Left ventricle myocardium superior (tissue), 1 donor: ENCODE measurements at regions not wholly inside any gene's neighbourhood (a gene's known extent, or its start where the extent isn't known, plus 50 kb on each side); places are given as distances from the start of the nearest gene placed in this dataset.
A peak's percentile ranks its signal among the peaks of the same experiment; 100 is the strongest.

ENCODE experiments used
- ATAC-seq: fragments of 200-7000 bp; cut with Tn5 transposase; one replicate; pipeline ENCODE4 v1.9.1; 2020; ENCODE audit warnings: mild to moderate bottlenecking, moderate library complexity
- DNase-seq: peaks from one replicate; pipeline ENCODE4 v3.0.0-alpha.2; 2020
- intact Hi-C: fragments of 100-400 bp; cut with micrococcal nuclease; formaldehyde crosslinking; loops from one replicate; pipeline ENCODE4 v1.11.0; 2022
- donor health status: DM: no; HTN: yes; CAD: no; lungs with severe emphysema.

- DNase-seq = no peak
- ATAC-seq = no peak
- intact Hi-C loops = no loop called here
Observed at GRCh38 chr20:10763112-10763511, 89.3 kb upstream of the JAG1 start.

DNA sequence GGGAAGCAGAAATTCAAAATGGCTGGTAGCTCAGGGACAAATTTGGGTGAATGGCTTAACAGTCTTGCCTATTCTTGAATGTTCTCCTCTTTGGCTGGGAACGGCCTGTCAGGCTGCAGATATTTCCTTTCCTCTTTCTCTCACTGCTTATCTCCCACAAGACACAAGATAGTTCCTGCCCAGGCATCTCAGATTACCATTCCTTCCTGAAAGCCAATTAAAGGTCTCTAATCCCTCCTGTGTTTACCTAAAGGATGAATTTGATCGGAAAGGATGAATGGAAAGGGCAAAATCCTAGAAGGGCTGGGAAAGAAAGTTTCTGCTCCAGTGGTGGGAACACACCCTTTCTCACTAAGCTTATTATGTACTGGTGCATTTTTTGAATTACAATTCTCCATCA is 95.9 kb upstream of the JAG1 start:
- no peak for ATAC-seq
- intact Hi-C loops = no loop called here
- DNase-seq = no peak

DNA sequence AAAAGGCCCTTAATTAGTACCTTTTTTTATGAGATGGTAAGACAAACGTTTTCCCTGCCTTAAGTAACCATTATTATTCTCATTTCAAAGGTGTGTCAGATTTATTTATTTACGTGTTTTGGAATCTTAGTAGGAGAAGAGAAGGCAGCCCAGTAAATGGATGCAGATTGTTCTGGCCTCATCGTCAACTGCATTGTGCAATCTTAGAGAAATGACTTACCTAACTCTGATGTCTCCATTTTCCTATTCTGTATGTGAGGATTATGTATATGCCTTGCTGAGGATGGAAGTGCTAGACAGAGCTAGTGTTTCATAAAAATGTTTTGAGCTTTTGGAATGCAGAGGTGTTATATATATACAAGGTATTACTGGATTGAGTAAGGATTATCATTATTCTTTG is 97.0 kb upstream of the JAG1 start:
- ATAC-seq = no peak
- intact Hi-C loops = no loop called here
- DNase-seq = no peak

GRCh38 chr20:10771435-10772140 is 97.8 kb upstream of the JAG1 start:
- intact Hi-C loops = no loop called here
- ATAC-seq = no peak
- DNase-seq = no peak

GRCh38 chr20:10774357-10774943 is 100.7 kb upstream of the JAG1 start:
- intact Hi-C loops = no loop called here
- no peak for DNase-seq
- ATAC-seq = peak; percentile 79

- ATAC-seq = no peak
- intact Hi-C loops = no loop called here
- no peak for DNase-seq
Observed at GRCh38 chr20:10777710-10778109, 103.9 kb upstream of the JAG1 start.

DNA sequence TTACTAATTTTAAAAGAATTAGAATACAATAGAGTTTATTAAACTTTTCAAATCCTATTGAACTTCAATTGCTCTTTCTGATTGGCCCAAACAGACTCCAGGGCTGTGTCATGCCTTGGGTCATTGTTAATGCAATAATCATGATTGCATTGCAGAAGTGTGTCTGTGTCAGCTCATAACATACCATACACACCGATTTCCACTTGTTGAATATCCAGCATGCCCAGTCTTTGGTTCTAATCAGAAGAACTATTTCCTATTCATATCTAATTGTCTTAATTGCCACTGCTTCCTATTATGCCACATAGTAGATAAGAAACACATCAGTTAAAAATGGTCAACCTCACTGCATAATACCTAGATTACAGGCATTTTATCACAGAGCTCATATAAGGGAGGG is 106.1 kb upstream of the JAG1 start:
- intact Hi-C loops = no loop called here
- no peak for ATAC-seq
- no peak for DNase-seq

DNA sequence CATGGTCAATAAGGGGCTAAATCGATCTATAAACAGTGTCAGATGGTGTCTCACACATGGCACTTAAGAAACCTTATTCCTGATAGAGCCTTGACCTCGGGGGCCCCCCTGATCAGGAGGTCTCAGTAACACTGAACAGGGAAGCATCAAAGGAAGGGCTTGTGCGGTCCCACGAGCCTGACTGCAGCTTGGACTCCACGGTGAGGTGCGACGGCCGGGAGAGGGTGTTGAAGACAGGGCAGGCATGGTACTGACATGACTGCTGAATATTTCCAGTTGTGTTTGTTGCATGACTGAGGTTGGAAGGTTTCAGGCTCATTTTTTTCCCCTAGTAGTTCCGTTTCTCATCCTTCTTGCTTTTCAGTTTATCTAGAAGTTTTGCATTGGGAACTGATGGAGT is 107.1 kb upstream of the JAG1 start:
- no peak for ATAC-seq
- intact Hi-C loops = no loop called here
- no peak for DNase-seq

DNA sequence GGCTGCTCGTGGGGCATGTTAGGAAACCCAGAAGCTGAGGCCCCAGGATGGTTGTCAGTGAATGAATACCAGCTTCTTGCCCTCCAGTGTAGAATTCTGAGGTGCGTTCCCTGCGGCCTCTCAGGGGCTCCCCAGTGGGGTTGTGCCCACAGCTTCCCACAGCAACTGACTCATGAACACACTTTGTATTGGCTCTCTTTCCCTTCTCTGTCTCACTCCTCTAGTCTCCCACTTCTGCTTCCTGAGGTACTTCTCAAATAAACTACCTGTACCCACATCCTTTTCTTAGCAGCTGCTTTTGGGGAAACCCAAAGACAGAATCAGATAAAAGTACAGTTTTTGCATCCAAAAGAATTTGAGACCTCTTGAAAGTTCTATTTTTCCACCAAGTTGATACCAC is 107.7 kb upstream of the JAG1 start:
- ATAC-seq (no peak), DNase-seq (no peak)
- intact Hi-C loops = no loop called here

GRCh38 chr20:10783707-10784553 is 110.1 kb upstream of the JAG1 start:
- ATAC-seq (no peak), DNase-seq (no peak)
- intact Hi-C loops = no loop called here

GRCh38 chr20:10784554-10785183 is 110.9 kb upstream of the JAG1 start:
- ATAC-seq (no peak), DNase-seq (no peak)
- intact Hi-C loops = no loop called here

DNA sequence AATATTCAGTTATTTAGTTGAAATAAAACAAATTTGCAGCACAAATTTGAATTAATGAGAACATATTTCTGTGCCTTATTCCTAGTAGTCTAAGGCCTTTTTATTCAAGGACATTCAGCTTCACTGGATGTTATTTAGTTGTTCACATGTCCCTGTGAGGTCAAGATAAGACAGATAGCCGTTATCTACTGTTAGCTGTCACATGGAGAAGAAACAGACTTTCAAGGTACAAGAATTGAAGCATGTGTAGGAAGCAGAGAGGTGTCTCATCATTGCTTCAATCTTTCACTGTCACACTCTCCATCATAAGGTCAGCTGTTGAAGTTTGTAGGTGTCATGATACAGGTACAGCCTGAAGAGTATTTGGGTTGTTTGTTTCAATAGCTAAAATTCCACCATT is 112.9 kb upstream of the JAG1 start:
- ATAC-seq (no peak), DNase-seq (no peak)
- intact Hi-C loops = no loop called here

- DNase-seq (no peak), ATAC-seq (no peak)
- intact Hi-C loops = no loop called here
Observed at GRCh38 chr20:10788055-10788454, 114.3 kb upstream of the JAG1 start.

- intact Hi-C loops = no loop called here
- peak; percentile 64 for ATAC-seq
- DNase-seq = no peak
Observed at GRCh38 chr20:10788877-10789276, 115.1 kb upstream of the JAG1 start.

GRCh38 chr20:10789386-10789785 is 115.6 kb upstream of the JAG1 start:
- ATAC-seq (no peak), DNase-seq (no peak)
- intact Hi-C loops = no loop called here

DNA sequence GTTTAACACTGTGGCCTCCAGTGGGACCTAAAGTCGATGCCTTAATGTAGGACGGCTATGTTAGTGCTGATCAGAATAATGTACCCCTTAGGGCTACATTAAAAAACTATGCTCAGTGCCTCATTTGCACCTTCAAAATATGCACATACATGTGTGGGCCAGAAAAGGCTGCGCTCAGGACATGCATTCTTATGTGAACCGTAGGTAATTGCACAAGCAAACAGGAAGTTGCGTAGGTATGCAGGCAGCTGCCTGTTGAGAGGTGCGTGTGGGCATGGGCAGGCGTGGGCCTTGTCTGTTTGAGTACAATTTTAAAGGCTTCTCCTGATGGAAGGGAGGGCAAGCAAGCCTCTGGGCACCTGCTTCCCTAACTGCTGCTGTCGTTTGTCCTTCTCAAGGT is 116.2 kb upstream of the JAG1 start:
- no peak for ATAC-seq
- no peak for DNase-seq
- intact Hi-C loops = no loop called here

GRCh38 chr20:10792291-10792690 is 118.5 kb upstream of the JAG1 start:
- no peak for DNase-seq
- intact Hi-C loops = no loop called here
- no peak for ATAC-seq

- intact Hi-C loops = no loop called here
Observed at GRCh38 chr20:10793766-10794165, 120.0 kb upstream of the JAG1 start.

DNA sequence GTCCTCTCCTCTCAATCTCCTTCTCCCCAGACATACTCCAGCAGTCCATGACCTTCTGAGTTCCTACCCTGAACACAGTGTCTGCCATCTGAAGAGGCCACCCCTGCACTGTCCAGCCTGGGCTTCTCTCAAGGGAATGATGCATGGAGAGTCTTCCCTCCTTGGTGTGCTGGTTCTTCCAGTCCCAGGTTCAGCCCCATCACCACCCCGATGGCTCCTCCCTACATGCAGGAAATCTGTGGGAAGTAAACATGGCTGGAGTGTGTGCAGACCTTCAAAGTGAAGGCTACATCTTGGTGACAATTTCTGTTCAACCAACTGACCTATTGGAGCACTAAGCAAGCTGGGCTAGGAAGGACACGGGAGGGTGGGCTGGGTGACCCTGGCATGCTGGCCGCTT is 121.0 kb upstream of the JAG1 start:
- ATAC-seq (no peak), DNase-seq (no peak)
- intact Hi-C loops = no loop called here

More at GRCh38 chr20:10793766-10794165, 120.0 kb upstream of the JAG1 start:
- ATAC-seq = no peak
- no peak for DNase-seq
